ENCODE measurements at regions not wholly inside any gene's neighbourhood (a gene's known extent, or its start where the extent isn't known, plus 50 kb on each side); places are given as distances from the start of the nearest gene placed in this dataset.

DNA sequence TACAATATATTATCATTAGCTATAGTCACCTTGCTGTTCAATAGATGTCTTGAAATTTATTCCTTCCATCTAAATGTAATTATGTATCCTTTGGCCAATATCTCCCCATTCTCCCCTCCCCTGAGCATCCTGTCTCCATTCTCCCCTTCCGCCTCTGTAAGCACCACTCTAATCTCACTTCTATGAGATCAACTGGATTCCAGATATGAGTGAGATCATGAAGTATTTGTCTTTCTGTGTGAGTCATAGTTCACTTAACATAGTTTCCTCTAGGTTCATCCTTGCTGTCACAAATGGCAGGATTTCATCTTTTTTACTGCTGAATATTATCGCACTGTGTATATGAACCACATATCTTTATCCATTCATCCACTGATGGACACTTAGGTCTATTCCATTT is 148.8 kb upstream of the NDN start:
- Histone ChIP-seq H3K9ac (ENCODE audit: control insufficient read depth, insufficient read depth, low read length) (no peak overlapping the region), H3K4me2 (ENCODE audit: control insufficient read depth, insufficient read depth) (no peak overlapping the region), H3K4me1 (ENCODE audit: control insufficient read depth, insufficient read depth, low read length) (no peaks in the 10 kb centered on the region), H3K27me3 (replicated peaks in 1 of 2; ENCODE audit: control insufficient read depth in 2 of 2, insufficient read depth in 2 of 2, low read length in 1 of 2) (no peaks in the 10 kb centered on the region), H3K79me2 (ENCODE audit: control insufficient read depth, insufficient read depth, low read length) (no peaks in the 10 kb centered on the region), H4K20me1 (ENCODE audit: control insufficient read depth, insufficient read depth) (no peaks in the 10 kb centered on the region), H3K9me3 (replicated peaks; ENCODE audit: control insufficient read depth, insufficient read depth, low read length) (no peaks in the 10 kb centered on the region), H3K27ac (ENCODE audit: control insufficient read depth, insufficient read depth) (no peak overlapping the region), H3K36me3 (ENCODE audit: control insufficient read depth in 2 of 2, insufficient read depth in 2 of 2, low read length in 1 of 2) (no peaks in the 10 kb centered on the region), H3K4me3 (no peak overlapping the region), H2AFZ (ENCODE audit: control insufficient read depth, low read depth, low read length) (no peak overlapping the region)
- 79% methylated on average over 2 of the region's 2 CpGs for WGBS (ENCODE audit: insufficient coverage, insufficient replicate concordance, low lambda C conversion rate, missing lambda C conversion rate)
- no peak for TF ChIP-seq MYB (IDR thresholded peaks at IDR 0.05; ENCODE audit: borderline replicate concordance, low read depth, low read length)
- TF ChIP-seq, protein P1, sequence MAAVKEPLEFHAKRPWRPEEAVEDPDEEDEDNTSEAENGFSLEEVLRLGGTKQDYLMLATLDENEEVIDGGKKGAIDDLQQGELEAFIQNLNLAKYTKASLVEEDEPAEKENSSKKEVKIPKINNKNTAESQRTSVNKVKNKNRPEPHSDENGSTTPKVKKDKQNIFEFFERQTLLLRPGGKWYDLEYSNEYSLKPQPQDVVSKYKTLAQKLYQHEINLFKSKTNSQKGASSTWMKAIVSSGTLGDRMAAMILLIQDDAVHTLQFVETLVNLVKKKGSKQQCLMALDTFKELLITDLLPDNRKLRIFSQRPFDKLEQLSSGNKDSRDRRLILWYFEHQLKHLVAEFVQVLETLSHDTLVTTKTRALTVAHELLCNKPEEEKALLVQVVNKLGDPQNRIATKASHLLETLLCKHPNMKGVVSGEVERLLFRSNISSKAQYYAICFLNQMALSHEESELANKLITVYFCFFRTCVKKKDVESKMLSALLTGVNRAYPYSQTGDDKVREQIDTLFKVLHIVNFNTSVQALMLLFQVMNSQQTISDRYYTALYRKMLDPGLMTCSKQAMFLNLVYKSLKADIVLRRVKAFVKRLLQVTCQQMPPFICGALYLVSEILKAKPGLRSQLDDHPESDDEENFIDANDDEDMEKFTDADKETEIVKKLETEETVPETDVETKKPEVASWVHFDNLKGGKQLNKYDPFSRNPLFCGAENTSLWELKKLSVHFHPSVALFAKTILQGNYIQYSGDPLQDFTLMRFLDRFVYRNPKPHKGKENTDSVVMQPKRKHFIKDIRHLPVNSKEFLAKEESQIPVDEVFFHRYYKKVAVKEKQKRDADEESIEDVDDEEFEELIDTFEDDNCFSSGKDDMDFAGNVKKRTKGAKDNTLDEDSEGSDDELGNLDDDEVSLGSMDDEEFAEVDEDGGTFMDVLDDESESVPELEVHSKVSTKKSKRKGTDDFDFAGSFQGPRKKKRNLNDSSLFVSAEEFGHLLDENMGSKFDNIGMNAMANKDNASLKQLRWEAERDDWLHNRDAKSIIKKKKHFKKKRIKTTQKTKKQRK (IDR thresholded peaks at IDR 0.05; ENCODE audit: low read depth, low read length): no peak
- TF ChIP-seq, protein P2, sequence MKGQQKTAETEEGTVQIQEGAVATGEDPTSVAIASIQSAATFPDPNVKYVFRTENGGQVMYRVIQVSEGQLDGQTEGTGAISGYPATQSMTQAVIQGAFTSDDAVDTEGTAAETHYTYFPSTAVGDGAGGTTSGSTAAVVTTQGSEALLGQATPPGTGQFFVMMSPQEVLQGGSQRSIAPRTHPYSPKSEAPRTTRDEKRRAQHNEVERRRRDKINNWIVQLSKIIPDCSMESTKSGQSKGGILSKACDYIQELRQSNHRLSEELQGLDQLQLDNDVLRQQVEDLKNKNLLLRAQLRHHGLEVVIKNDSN (IDR thresholded peaks at IDR 0.05; ENCODE audit: borderline replicate concordance, extremely low read length, insufficient read depth, low read depth, low read length): no peak
- TF ChIP-seq ZNF622 (IDR thresholded peaks at IDR 0.05): no peak
- TF ChIP-seq NR2C2 (IDR thresholded peaks at IDR 0.05; ENCODE audit: borderline replicate concordance, control insufficient read depth, insufficient read length, low read depth): no peak
- TF ChIP-seq ZNF274 (IDR thresholded peaks at IDR 0.05; ENCODE audit: insufficient read depth, insufficient read length): no peak
- no peak for TF ChIP-seq MXI1 (IDR thresholded peaks at IDR 0.05; ENCODE audit: low read depth, low read length)
- TF ChIP-seq SIN3A (IDR thresholded peaks at IDR 0.05; ENCODE audit: low read depth, low read length): no peak
- no peak for TF ChIP-seq NRF1 (conservative IDR thresholded peaks at IDR 0.05; ENCODE audit: low read depth, low read length)
- no peak for TF ChIP-seq NR2F1 (conservative IDR thresholded peaks at IDR 0.05)
- TF ChIP-seq FOXK2 (IDR thresholded peaks at IDR 0.05): no peak
- intact Hi-C loops (cut with micrococcal nuclease; ENCODE audit: unreplicated experiment) (no loop called here), in situ Hi-C loops (cut with MboI) (no loop called here)
- no peak for FAIRE-seq
- RAD21 ChIA-PET (ENCODE audit: unreplicated experiment): no interaction called here
- no peak for DNase-seq (ENCODE audit: low read depth, low spot score)
- BruUV-seq (replicated peaks): no TSS peak
- CTCF ChIA-PET: no interaction called here
- SMC1A ChIA-PET (ENCODE audit: uncharacterized antibody, unreplicated experiment): no interaction called here
- POLR2A ChIA-PET: no interaction called here
- no peak for ATAC-seq

All from GM12878 (cell line).